ENCODE measurements at regions not wholly inside any gene's neighbourhood (a gene's known extent, or its start where the extent isn't known, plus 50 kb on each side); places are given as distances from the start of the nearest gene placed in this dataset.

DNA sequence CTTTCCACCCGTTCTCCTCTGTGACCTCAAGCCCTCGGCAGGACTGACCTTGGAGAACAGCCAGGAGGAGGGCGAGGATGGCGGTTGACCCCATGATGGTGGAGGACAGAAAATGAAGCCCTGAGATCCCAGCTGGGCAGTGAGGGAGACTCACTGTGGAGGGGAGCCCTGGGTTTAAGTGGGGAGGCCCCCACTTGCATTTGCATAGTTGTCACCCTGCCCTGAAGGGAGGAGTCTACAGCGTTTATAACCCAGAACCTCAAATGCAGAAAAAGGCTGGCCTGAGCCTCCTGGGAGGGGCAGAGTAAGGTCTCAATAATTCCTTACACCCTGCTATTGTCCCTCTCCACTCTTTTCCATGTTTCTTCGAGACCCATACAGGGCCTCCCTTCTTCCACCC, 1052.7 kb downstream of the TMEM121 start:
- Histone ChIP-seq H3K36me3 (ENCODE audit: control insufficient read depth in 2 of 2, extremely low read depth in 1 of 2, insufficient read depth in 2 of 2, low read length in 2 of 2) (no peaks in the 10 kb centered on the region), H3K9me1 (replicated peaks; ENCODE audit: control insufficient read depth, extremely low read depth, insufficient read depth, low read length) (no peaks in the 10 kb centered on the region), H3K4me1 (ENCODE audit: control insufficient read depth, extremely low read depth, insufficient read depth, low read length) (no peaks in the 10 kb centered on the region), H3K27ac (ENCODE audit: insufficient read depth, low read depth, low read length) (no peak overlapping the region), H2AFZ (ENCODE audit: low read depth, low read length) (no peak overlapping the region), H3K9me3 (replicated peaks; ENCODE audit: control insufficient read depth, insufficient read depth, low read length) (peaks cover 4% of the 10 kb centered on the region), H3K27me3 (ENCODE audit: control insufficient read depth in 2 of 2, insufficient read depth in 2 of 2, low read length in 2 of 2) (no peaks in the 10 kb centered on the region), H3K9ac (replicated peaks; ENCODE audit: extremely low read depth, insufficient read depth, low read length) (no peak overlapping the region), H4K20me1 (replicated peaks; ENCODE audit: control insufficient read depth, extremely low read depth, insufficient read depth, low read length) (no peaks in the 10 kb centered on the region), H3K79me2 (ENCODE audit: control insufficient read depth, insufficient read depth, low read length) (no peaks in the 10 kb centered on the region), H3K4me3 (replicated peaks in 1 of 3; ENCODE audit: insufficient read depth in 1 of 3, low read depth in 1 of 3, low read length in 3 of 3) (no peak overlapping the region), H3K4me2 (ENCODE audit: insufficient read depth, low read length) (no peak overlapping the region)
- CTCF ChIA-PET = no interaction called here
- dilution Hi-C loops (cut with MboI; ENCODE audit: extremely low pct_ligation_motif_present, low sequenced_read_pairs) (no loop called here), intact Hi-C loops (cut with micrococcal nuclease) (no loop called here)
- no TSS peak for BruUV-seq (replicated peaks)
- no peak for DNase-seq (ENCODE audit: low read depth, low spot score)
- no peak for TF ChIP-seq GATA2 (IDR thresholded peaks at IDR 0.05; ENCODE audit: insufficient read depth, insufficient read length, low read depth, low read length)
- POLR2A ChIA-PET = no interaction called here
- no peak for FAIRE-seq

DNA sequence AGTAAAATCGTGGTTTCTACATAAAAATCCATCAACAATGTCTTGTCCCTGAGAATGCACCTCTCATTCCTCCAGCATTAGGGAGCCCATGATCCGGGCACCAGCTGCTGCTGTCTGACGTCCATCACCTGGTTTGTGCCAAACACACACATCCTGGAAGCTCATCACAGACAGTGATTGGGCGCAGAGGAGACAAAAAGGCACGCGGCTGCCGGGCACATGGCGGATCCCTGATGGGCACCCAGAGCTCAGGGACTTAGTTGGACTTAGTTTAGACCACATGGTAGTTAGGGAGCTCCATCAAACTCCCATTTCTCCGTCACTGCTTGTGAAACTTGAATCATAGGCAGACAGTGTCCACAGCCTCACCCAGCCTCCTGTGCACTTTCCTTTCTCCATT, 1059.3 kb downstream of the TMEM121 start:
- Histone ChIP-seq H3K4me3 (replicated peaks in 1 of 3; ENCODE audit: insufficient read depth in 1 of 3, low read depth in 1 of 3, low read length in 3 of 3) (no peak overlapping the region), H3K27ac (ENCODE audit: insufficient read depth, low read depth, low read length) (no peak overlapping the region), H3K27me3 (ENCODE audit: control insufficient read depth in 2 of 2, insufficient read depth in 2 of 2, low read length in 2 of 2) (no peaks in the 10 kb centered on the region), H3K4me1 (ENCODE audit: control insufficient read depth, extremely low read depth, insufficient read depth, low read length) (no peaks in the 10 kb centered on the region), H3K9me3 (replicated peaks; ENCODE audit: control insufficient read depth, insufficient read depth, low read length) (peaks cover 8% of the 10 kb centered on the region), H3K4me2 (ENCODE audit: insufficient read depth, low read length) (no peak overlapping the region), H3K79me2 (ENCODE audit: control insufficient read depth, insufficient read depth, low read length) (no peaks in the 10 kb centered on the region), H3K9me1 (replicated peaks; ENCODE audit: control insufficient read depth, extremely low read depth, insufficient read depth, low read length) (no peaks in the 10 kb centered on the region), H2AFZ (ENCODE audit: low read depth, low read length) (no peak overlapping the region), H3K36me3 (ENCODE audit: control insufficient read depth in 2 of 2, extremely low read depth in 1 of 2, insufficient read depth in 2 of 2, low read length in 2 of 2) (no peaks in the 10 kb centered on the region), H4K20me1 (replicated peaks; ENCODE audit: control insufficient read depth, extremely low read depth, insufficient read depth, low read length) (no peaks in the 10 kb centered on the region), H3K9ac (replicated peaks; ENCODE audit: extremely low read depth, insufficient read depth, low read length) (no peak overlapping the region)
- no TSS peak for BruUV-seq (replicated peaks)
- POLR2A ChIA-PET = no interaction called here
- TF ChIP-seq, protein P1, sequence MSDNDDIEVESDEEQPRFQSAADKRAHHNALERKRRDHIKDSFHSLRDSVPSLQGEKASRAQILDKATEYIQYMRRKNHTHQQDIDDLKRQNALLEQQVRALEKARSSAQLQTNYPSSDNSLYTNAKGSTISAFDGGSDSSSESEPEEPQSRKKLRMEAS (IDR thresholded peaks at IDR 0.05; ENCODE audit: insufficient read depth, insufficient read length) = no peak
- no peak for TF ChIP-seq CTCF (IDR thresholded peaks at IDR 0.05; ENCODE audit: extremely low read depth in 1 of 2, insufficient read depth in 1 of 2, low read depth in 1 of 2, low read length in 2 of 2)
- TF ChIP-seq POLR2AphosphoS5 (IDR thresholded peaks at IDR 0.05; ENCODE audit: insufficient read depth, low read depth, low read length) = no peak
- no peak for FAIRE-seq
- CTCF ChIA-PET = no interaction called here
- dilution Hi-C loops (cut with MboI; ENCODE audit: extremely low pct_ligation_motif_present, low sequenced_read_pairs) = no loop called here
- intact Hi-C loops (cut with micrococcal nuclease) = no loop called here
- no peak for DNase-seq (ENCODE audit: low read depth, low spot score)

Measured in endothelial cell of umbilical vein (primary cell).